Right lobe of liver (tissue), 6 donors: ENCODE measurements at regions not wholly inside any gene's neighbourhood (a gene's known extent, or its start where the extent isn't known, plus 50 kb on each side); places are given as distances from the start of the nearest gene placed in this dataset.

ENCODE experiments used
- ATAC-seq, 4 donors: fragments of 200-7000 bp; cut with Tn5 transposase; one replicate each; pipeline ENCODE4 v1.9.1; 2020; ENCODE audit warnings: mild to moderate bottlenecking in 4 of 4, moderate library complexity in 4 of 4
- DNase-seq, 3 donors: peaks; one replicate each; pipeline ENCODE4 v3.0.0-alpha.2; 2020
- H3K27ac ChIP-seq, 3 donors: fragments of 200-600 bp; one replicate each; pipeline ENCODE4 v1.8.0; 2022
- H3K27me3 ChIP-seq, 2 donors: fragments of 200-600 bp; one replicate each; pipeline ENCODE4 v1.8.0; 2022
- H3K36me3 ChIP-seq, 4 donors: fragments of 200-600 bp; sonication (generic) in 1 of 4; one replicate each; pipeline versions ENCODE4 v1.5.1 to v1.8.0; 2017 to 2022; ENCODE audit warnings: control low read depth in 1 of 4
- H3K4me1 ChIP-seq, 4 donors: fragments of 200-600 bp; sonication (generic) in 1 of 4; one replicate each; pipeline versions ENCODE4 v1.5.1 to v1.8.0; 2017 to 2022; ENCODE audit warnings: control low read depth in 1 of 4
- H3K4me3 ChIP-seq, 3 donors: fragments of 200-600 bp; one replicate each; pipeline ENCODE4 v1.8.0; 2022
- H3K9me3 ChIP-seq, 4 donors: fragments of 200-600 bp; sonication (generic) in 1 of 4; one replicate each; pipeline versions ENCODE4 v1.5.1 to v1.8.0; 2017 to 2022; ENCODE audit warnings: control low read depth in 1 of 4
- POLR2A ChIP-seq: fragments of 450-650 bp; IDR thresholded peaks from one replicate; pipeline ENCODE4 v1.6.1; 2017; ENCODE audit warnings: antibody characterized with exemption, mild to moderate bottlenecking
- WGBS: methylation state at CpG from one replicate; pipeline ENCODE4 v1.1.6; 2018; ENCODE audit warnings: low coverage, low lambda C conversion rate; ENCODE audit not compliant: insufficient coverage; ENCODE audit errors: missing lambda C conversion rate; 5-methylcytosine and 5-hydroxymethylcytosine counted together
- intact Hi-C, 2 donors: fragments of 100-400 bp; cut with DNase I; formaldehyde crosslinking; loops; one replicate each; pipeline versions ENCODE4 v1.11.2 to v1.14.1; 2022
- TF ChIP-seq, protein P1 (sequence below), 4 donors: fragments of 200-600 bp in 3 of 4; fragments of 450-650 bp in 1 of 4; IDR thresholded peaks; one replicate each; pipeline versions ENCODE4 v1.5.1 to v1.8.0; 2016 to 2022; ENCODE audit warnings: antibody characterized with exemption in 4 of 4, mild to moderate bottlenecking in 2 of 4
- donor health status: DM: no; HTN: yes; CAD: no.
- donor health status: DM: no; HTN: no; CAD: no.
- donor health status: DM: no; HTN: no; CAD: no.
- donor health status: DM: no; HTN: yes; CAD: no.
- donor health status: DM: no; HTN: yes; CAD: no.

DNA sequence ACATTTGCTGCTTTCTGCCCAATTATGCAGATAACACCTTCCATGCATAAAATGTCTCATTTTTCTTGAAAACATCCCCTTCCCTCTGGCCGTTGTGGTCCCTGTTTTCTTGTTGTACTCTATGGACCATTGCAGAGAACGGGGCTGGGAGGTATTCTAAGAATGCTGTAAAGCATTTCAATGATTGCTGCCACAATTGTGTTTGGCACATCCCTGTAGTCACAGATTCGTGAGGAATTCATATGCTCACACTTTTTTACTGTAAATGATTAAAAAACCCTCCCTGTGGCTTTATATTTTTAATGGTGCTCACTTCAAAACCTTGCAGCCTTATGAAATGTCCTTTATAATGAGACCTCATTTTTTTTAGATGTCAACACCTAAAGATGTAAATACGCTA, 207.2 kb upstream of the GBE1 start:
- no peak for TF ChIP-seq POLR2A
- TF ChIP-seq, protein P1, sequence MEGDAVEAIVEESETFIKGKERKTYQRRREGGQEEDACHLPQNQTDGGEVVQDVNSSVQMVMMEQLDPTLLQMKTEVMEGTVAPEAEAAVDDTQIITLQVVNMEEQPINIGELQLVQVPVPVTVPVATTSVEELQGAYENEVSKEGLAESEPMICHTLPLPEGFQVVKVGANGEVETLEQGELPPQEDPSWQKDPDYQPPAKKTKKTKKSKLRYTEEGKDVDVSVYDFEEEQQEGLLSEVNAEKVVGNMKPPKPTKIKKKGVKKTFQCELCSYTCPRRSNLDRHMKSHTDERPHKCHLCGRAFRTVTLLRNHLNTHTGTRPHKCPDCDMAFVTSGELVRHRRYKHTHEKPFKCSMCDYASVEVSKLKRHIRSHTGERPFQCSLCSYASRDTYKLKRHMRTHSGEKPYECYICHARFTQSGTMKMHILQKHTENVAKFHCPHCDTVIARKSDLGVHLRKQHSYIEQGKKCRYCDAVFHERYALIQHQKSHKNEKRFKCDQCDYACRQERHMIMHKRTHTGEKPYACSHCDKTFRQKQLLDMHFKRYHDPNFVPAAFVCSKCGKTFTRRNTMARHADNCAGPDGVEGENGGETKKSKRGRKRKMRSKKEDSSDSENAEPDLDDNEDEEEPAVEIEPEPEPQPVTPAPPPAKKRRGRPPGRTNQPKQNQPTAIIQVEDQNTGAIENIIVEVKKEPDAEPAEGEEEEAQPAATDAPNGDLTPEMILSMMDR (IDR thresholded peaks at IDR 0.05), result no peak
- ATAC-seq, result no peak
- no peaks in the 10 kb centered on the region for H3K9me3 ChIP-seq
- no peak overlapping the region for H3K27ac ChIP-seq
- DNase-seq, result no peak
- no peaks in the 10 kb centered on the region for H3K4me1 ChIP-seq
- no peak overlapping the region for H3K4me3 ChIP-seq
- intact Hi-C loops, result no loop called here
- 56% methylated on average over 4 of the region's 4 CpGs for WGBS
- no peaks in the 10 kb centered on the region for H3K27me3 ChIP-seq
- no peaks in the 10 kb centered on the region for H3K36me3 ChIP-seq

DNA sequence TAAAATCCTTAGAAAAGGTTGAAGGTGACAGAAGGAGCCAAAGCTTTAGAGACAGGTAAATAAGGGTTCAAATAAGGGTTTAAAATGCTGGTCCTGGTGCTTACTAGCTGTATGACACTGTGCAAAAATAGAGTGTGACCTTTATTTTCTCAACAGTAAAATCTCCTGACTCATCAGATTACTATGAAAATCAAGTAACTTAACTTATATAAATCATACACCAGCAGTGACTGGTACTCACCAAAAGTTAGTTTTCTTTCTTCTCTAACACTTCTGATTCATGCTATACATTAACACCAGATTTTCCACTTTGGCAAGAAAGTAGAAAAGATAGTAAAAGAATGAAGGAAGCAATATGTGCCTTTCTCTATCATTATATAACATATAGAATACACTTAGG, 205.9 kb upstream of the GBE1 start:
- no peak overlapping the region for H3K4me3 ChIP-seq

DNA sequence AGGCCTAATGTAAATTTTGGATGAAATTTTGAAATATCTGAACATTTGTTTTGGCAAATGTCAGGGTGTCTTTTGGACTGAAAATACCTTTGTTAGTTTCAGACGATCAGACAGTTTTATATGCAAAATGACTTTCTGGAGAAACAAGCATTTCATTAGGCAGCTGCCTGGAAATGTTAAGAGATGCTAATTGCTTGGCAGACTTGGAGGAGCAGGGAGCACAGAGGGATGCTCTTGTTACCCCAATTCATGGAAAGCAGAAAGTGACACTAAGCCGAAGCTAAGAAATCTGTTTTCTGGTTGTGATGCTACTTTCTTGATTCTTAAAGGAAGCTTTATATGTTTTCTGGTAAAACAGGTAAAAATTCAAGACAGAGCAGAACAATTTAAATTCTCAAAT, 204.3 kb upstream of the GBE1 start:
- intact Hi-C loops, result no loop called here
- no peak for TF ChIP-seq POLR2A
- TF ChIP-seq, protein P1 (IDR thresholded peaks at IDR 0.05), result no peak

More for the DNA sequence above, 205.9 kb upstream of the GBE1 start:
- Histone ChIP-seq H3K9me3 (no peaks in the 10 kb centered on the region), H3K27ac (no peak overlapping the region), H3K27me3 (no peaks in the 10 kb centered on the region), H3K4me1 (no peaks in the 10 kb centered on the region), H3K36me3 (no peaks in the 10 kb centered on the region)
- intact Hi-C loops, result no loop called here
- no peak for TF ChIP-seq POLR2A
- TF ChIP-seq, protein P1 (IDR thresholded peaks at IDR 0.05), result no peak
- DNase-seq (no peak), ATAC-seq (no peak)

GRCh38 chr3:81962396-81962795, 201.0 kb upstream of the GBE1 start:
- Histone ChIP-seq H3K27me3 (no peaks in the 10 kb centered on the region), H3K4me3 (no peak overlapping the region), H3K27ac (no peak overlapping the region), H3K36me3 (no peaks in the 10 kb centered on the region), H3K4me1 (no peaks in the 10 kb centered on the region), H3K9me3 (no peaks in the 10 kb centered on the region)
- 100% methylated on average over 2 of the region's 2 CpGs for WGBS
- TF ChIP-seq, protein P1 (IDR thresholded peaks at IDR 0.05), result no peak
- no peak for TF ChIP-seq POLR2A
- DNase-seq (no peak), ATAC-seq (no peak)
- intact Hi-C loops, result no loop called here

More for the DNA sequence above, 204.3 kb upstream of the GBE1 start:
- Histone ChIP-seq H3K9me3 (no peaks in the 10 kb centered on the region), H3K27ac (no peak overlapping the region), H3K27me3 (no peaks in the 10 kb centered on the region), H3K36me3 (no peaks in the 10 kb centered on the region), H3K4me3 (no peak overlapping the region), H3K4me1 (no peaks in the 10 kb centered on the region)
- ATAC-seq (no peak), DNase-seq (no peak)
- WGBS, result 43% methylated on average over 2 of the region's 2 CpGs

GRCh38 chr3:81958972-81959640, 197.7 kb upstream of the GBE1 start:
- Histone ChIP-seq H3K4me1 (no peaks in the 10 kb centered on the region), H3K27me3 (no peaks in the 10 kb centered on the region), H3K36me3 (no peaks in the 10 kb centered on the region), H3K9me3 (no peaks in the 10 kb centered on the region), H3K27ac (no peak overlapping the region), H3K4me3 (no peak overlapping the region)
- DNase-seq, result no peak
- TF ChIP-seq POLR2A, result no peak
- TF ChIP-seq, protein P1 (IDR thresholded peaks at IDR 0.05), result no peak
- ATAC-seq, result no peak
- intact Hi-C loops, result no loop called here
- WGBS, result 45% methylated on average over 2 of the region's 2 CpGs
